HepG2 (cell line): ENCODE measurements at regions not wholly inside any gene's neighbourhood (a gene's known extent, or its start where the extent isn't known, plus 50 kb on each side); places are given as distances from the start of the nearest gene placed in this dataset.

Source experiments
- ATAC-seq: fragments of 200-7000 bp; cut with Tn5 transposase; 3 replicates; pipeline ENCODE4 v1.9.1; 2020; ENCODE audit warnings: mild to moderate bottlenecking, moderate library complexity
- BruUV-seq: library from RNA; stranded (reverse); fragments of 400-500 nt; replicated peaks from 2 replicates; lab custom pipeline; 2021; lab: Mats Ljungman, UMichigan
- CTCF ChIA-PET: fragments of 300-600 bp; formaldehyde crosslinking; extraction: SDS; loops from one replicate; lab custom pipeline; 2021; ENCODE audit warnings: low total read pairs, inconsistent platforms, low intra/inter-chr PET ratio; lab: Yijun Ruan, JAX
- POLR2A ChIA-PET: fragments of 350-600 bp; sonication (Branson Sonifier 250); formaldehyde crosslinking; loops from one replicate; lab custom pipeline; 2020; ENCODE audit warnings: antibody characterized with exemption, inconsistent platforms; lab: Yijun Ruan, JAX
- DNase-seq: peaks from one replicate; pipeline ENCODE4 v3.0.0-alpha.2; 2015; ENCODE audit warnings: low spot score
- FAIRE-seq: peaks from 3 replicates; lab custom pipeline; 2011; peaks lifted over from hg19 to GRCh38; lab: Jason Lieb, UNC
- H2AFZ ChIP-seq: one replicate; pipeline ENCODE4 v1.6.1; 2011; ENCODE audit warnings: low read length, inconsistent platforms
- H3K27ac ChIP-seq: fragments of 300-600 bp; 3 replicates; pipeline ENCODE4 v1.8.0; 2011; ENCODE audit warnings: mixed run types, mild to moderate bottlenecking, mixed read lengths, low read length, inconsistent platforms; ENCODE audit not compliant: insufficient read depth; ENCODE audit errors: extremely low read length
- H3K27me3 ChIP-seq, 2 experiments: fragments of 200-600 bp in 1 of 2; 2 replicates in 1 of 2; 3 replicates in 1 of 2; pipeline versions ENCODE4 v1.6.0 to v1.8.0; 2011; ENCODE audit warnings: low read length in 2 of 2, mild to moderate bottlenecking in 2 of 2, moderate library complexity in 2 of 2, inconsistent platforms in 1 of 2; ENCODE audit not compliant: insufficient read depth in 2 of 2, control insufficient read depth in 1 of 2
- H3K36me3 ChIP-seq, 2 experiments: fragments of 200-600 bp in 1 of 2; replicated peaks in 1 of 2; 2 replicates in 1 of 2; 3 replicates in 1 of 2; pipeline versions ENCODE4 v1.5.1 to v1.8.0; 2011; ENCODE audit warnings: low read length in 2 of 2, inconsistent platforms in 1 of 2; ENCODE audit not compliant: insufficient read depth in 2 of 2, control insufficient read depth in 1 of 2
- H3K4me1 ChIP-seq: 2 replicates; pipeline ENCODE4 v1.5.1; 2012; ENCODE audit warnings: low read length, inconsistent platforms; ENCODE audit not compliant: insufficient read depth
- H3K4me2 ChIP-seq: 2 replicates; pipeline ENCODE4 v1.6.0; 2011; ENCODE audit warnings: low read depth, low read length, inconsistent platforms
- H3K4me3 ChIP-seq, 3 experiments: fragments of 200-600 bp in 1 of 3; sonication (generic), shearing (Covaris generic) in 1 of 3; replicated peaks in 1 of 3; 2 replicates each; pipeline ENCODE4 v1.5.1; 2011 to 2016; ENCODE audit warnings: low read length in 3 of 3, inconsistent platforms in 2 of 3, low read depth in 2 of 3, mild to moderate bottlenecking in 2 of 3, control low read depth in 1 of 3, mixed read lengths in 1 of 3; ENCODE audit not compliant: insufficient read depth in 1 of 3
- H3K79me2 ChIP-seq: one replicate; pipeline ENCODE4 v1.6.1; 2011; ENCODE audit warnings: low read length, inconsistent platforms; ENCODE audit not compliant: insufficient read depth
- H3K9ac ChIP-seq: 2 replicates; pipeline ENCODE4 v1.6.0; 2011; ENCODE audit warnings: mild to moderate bottlenecking, low read depth, low read length, inconsistent platforms; ENCODE audit not compliant: insufficient read depth
- H3K9me3 ChIP-seq: 2 replicates; pipeline ENCODE4 v1.5.1; 2012; ENCODE audit warnings: mild to moderate bottlenecking, low read length
- H4K20me1 ChIP-seq: 2 replicates; pipeline ENCODE4 v1.6.0; 2011; ENCODE audit warnings: inconsistent platforms, mild to moderate bottlenecking, low read length, moderate library complexity; ENCODE audit not compliant: insufficient read depth
- ADNP ChIP-seq: sonication (generic); formaldehyde crosslinking; IDR thresholded peaks from 2 replicates; pipeline ENCODE4 v1.4.0; 2020; ENCODE audit warnings: missing genetic modification reagents
- ATF4 ChIP-seq, 2 experiments: fragments of 450-650 bp in 1 of 2; sonication (generic) in 1 of 2; formaldehyde crosslinking; IDR thresholded peaks; 2 replicates each; pipeline versions ENCODE4 v1.5.0 to v1.8.0; 2020 to 2022; ENCODE audit warnings: mild to moderate bottlenecking in 1 of 2, missing genetic modification reagents in 1 of 2
- CAMTA2 ChIP-seq: sonication (generic); formaldehyde crosslinking; IDR thresholded peaks from 2 replicates; pipeline ENCODE4 v1.4.0; 2020; ENCODE audit warnings: mild to moderate bottlenecking, missing genetic modification reagents, borderline replicate concordance
- DPF2 ChIP-seq: sonication (generic); formaldehyde crosslinking; IDR thresholded peaks from 2 replicates; pipeline ENCODE4 v1.4.0; 2020; ENCODE audit warnings: mild to moderate bottlenecking, low read depth, missing genetic modification reagents, borderline replicate concordance
- GFI1 ChIP-seq: sonication (generic); formaldehyde crosslinking; IDR thresholded peaks from 2 replicates; pipeline ENCODE4 v1.5.0; 2020; ENCODE audit warnings: missing genetic modification reagents, mild to moderate bottlenecking, borderline replicate concordance
- HOXA5 ChIP-seq: sonication (generic); formaldehyde crosslinking; IDR thresholded peaks from 2 replicates; pipeline ENCODE4 v1.4.0; 2020; ENCODE audit warnings: missing genetic modification reagents
- ISL2 ChIP-seq: sonication (generic); formaldehyde crosslinking; IDR thresholded peaks from 2 replicates; pipeline ENCODE4 v1.5.0; 2020; ENCODE audit warnings: missing genetic modification reagents
- MEIS1 ChIP-seq: sonication (generic); formaldehyde crosslinking; IDR thresholded peaks from 2 replicates; pipeline ENCODE4 v1.9.0; 2021; ENCODE audit warnings: mild to moderate bottlenecking, missing genetic modification reagents, moderate library complexity, borderline replicate concordance
- NFE2L1 ChIP-seq: sonication (generic); formaldehyde crosslinking; IDR thresholded peaks from 2 replicates; pipeline ENCODE4 v1.4.0; 2020; ENCODE audit warnings: missing genetic modification reagents, mild to moderate bottlenecking, borderline replicate concordance
- STAT6 ChIP-seq: sonication (generic); formaldehyde crosslinking; IDR thresholded peaks from 2 replicates; pipeline ENCODE4 v1.4.0; 2020; ENCODE audit warnings: missing genetic modification reagents, mild to moderate bottlenecking, borderline replicate concordance
- ZHX2 ChIP-seq, 2 experiments: sonication (generic) in 1 of 2; formaldehyde crosslinking in 1 of 2; IDR thresholded peaks; 2 replicates each; pipeline versions ENCODE4 v1.6.1 to v1.9.0; 2014 to 2022; ENCODE audit warnings: antibody characterized with exemption in 1 of 2, borderline replicate concordance in 1 of 2, inconsistent platforms in 1 of 2, low read depth in 1 of 2, missing genetic modification reagents in 1 of 2
- ZIK1 ChIP-seq: sonication (generic); formaldehyde crosslinking; IDR thresholded peaks from 2 replicates; pipeline ENCODE4 v1.5.0; 2020; ENCODE audit warnings: mild to moderate bottlenecking, low read depth, missing genetic modification reagents, borderline replicate concordance
- ZNF12 ChIP-seq: sonication (generic); formaldehyde crosslinking; IDR thresholded peaks from 2 replicates; pipeline ENCODE4 v1.5.0; 2020; ENCODE audit warnings: missing genetic modification reagents
- ZNF616 ChIP-seq: sonication (generic); formaldehyde crosslinking; IDR thresholded peaks from 2 replicates; pipeline ENCODE4 v1.5.0; 2020; ENCODE audit warnings: low read depth, mild to moderate bottlenecking, missing genetic modification reagents
- WGBS: methylation state at CpG from one replicate; pipeline ENCODE4 v1.1.6; 2017; ENCODE audit warnings: low lambda C conversion rate; 5-methylcytosine and 5-hydroxymethylcytosine counted together
- in situ Hi-C: cut with HindIII; loops from 2 replicates; pipeline ENCODE4 v1.10.0; 2017; ENCODE audit warnings: low pct_unique_long_range_greater_than_20kb; ENCODE audit not compliant: extremely low pct_ligation_motif_present
- intact Hi-C: fragments of 100-400 bp; cut with micrococcal nuclease; formaldehyde crosslinking; loops from one replicate; pipeline ENCODE4 v1.10.0; 2022; ENCODE audit not compliant: unreplicated experiment

- Histone ChIP-seq H3K9ac (no peak overlapping the region), H3K27ac (no peak overlapping the region), H2AFZ (no peak overlapping the region), H3K9me3 (no peaks in the 10 kb centered on the region), H3K4me2 (no peak overlapping the region), H3K36me3 (no peaks in the 10 kb centered on the region), H4K20me1 (no peaks in the 10 kb centered on the region), H3K4me3 (no peak overlapping the region), H3K4me1 (no peaks in the 10 kb centered on the region), H3K27me3 (no peaks in the 10 kb centered on the region), H3K79me2 (no peaks in the 10 kb centered on the region)
- ATAC-seq (no peak), FAIRE-seq (no peak), DNase-seq (no peak)
- POLR2A ChIA-PET: no interaction called here
- BruUV-seq: no TSS peak
- in situ Hi-C loops: no loop called here
- intact Hi-C loops: no loop called here
- 74% methylated on average over 9 of the region's 9 CpGs for WGBS
- CTCF ChIA-PET: no interaction called here
- TF ChIP-seq ZHX2 (IDR thresholded peaks at IDR 0.05; ENCODE audit: low read depth) (no peak), ZHX2 (CRISPR knock-in tag; IDR thresholded peaks at IDR 0.05; ENCODE audit: borderline replicate concordance) (no peak), ZNF12 (CRISPR knock-in tag) (no peak), DPF2 (CRISPR knock-in tag) (no peak), ATF4 (CRISPR knock-in tag; IDR thresholded peaks at IDR 0.05) (no peak), ADNP (CRISPR knock-in tag) (no peak), ZNF616 (CRISPR knock-in tag) (no peak), CAMTA2 (no peak), MEIS1 (CRISPR knock-in tag) (no peak), NFE2L1 (CRISPR knock-in tag) (no peak), GFI1 (CRISPR knock-in tag) (no peak), HOXA5 (CRISPR knock-in tag) (no peak), STAT6 (CRISPR knock-in tag) (no peak), ISL2 (CRISPR knock-in tag) (no peak), ZIK1 (no peak)
Observed at GRCh38 chr10:52464368-52465124, 150.5 kb downstream of the DKK1 start.
